ENCODE measurements at regions not wholly inside any gene's neighbourhood (a gene's known extent, or its start where the extent isn't known, plus 50 kb on each side); places are given as distances from the start of the nearest gene placed in this dataset.

DNA sequence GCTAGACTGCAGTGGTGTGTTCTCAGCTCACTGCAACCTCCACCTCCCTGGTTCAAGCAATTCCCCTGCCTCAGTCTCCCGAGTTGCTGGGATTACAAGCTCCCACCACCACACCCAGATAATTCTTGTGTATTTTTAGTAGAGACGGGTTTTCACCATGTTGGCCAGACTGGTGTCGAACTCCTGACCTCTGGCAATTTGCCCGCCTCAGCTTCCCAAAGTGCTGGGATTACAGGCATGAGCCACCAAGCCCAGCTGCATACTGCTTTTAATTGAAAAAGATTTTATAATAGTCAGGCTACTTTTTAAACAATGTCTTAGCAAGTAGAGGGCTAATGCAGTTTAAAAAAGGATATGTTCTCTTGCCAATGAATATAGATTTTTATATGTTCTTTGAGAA, 668.9 kb downstream of the SLC6A15 start:
- no peak for DNase-seq
- Mint-ChIP-seq H3K27ac (no peak overlapping the region), H3K27me3 (no peaks in the 10 kb centered on the region), H3K4me3 (no peak overlapping the region), H3K36me3 (ENCODE audit: low read depth) (no peaks in the 10 kb centered on the region), H3K4me1 (ENCODE audit: low read depth) (no peaks in the 10 kb centered on the region), H3K9me3 (peaks cover 5% of the 10 kb centered on the region)
- intact Hi-C loops (cut with micrococcal nuclease), result no loop called here
- ATAC-seq, result no peak
- TF ChIP-seq, protein P1, sequence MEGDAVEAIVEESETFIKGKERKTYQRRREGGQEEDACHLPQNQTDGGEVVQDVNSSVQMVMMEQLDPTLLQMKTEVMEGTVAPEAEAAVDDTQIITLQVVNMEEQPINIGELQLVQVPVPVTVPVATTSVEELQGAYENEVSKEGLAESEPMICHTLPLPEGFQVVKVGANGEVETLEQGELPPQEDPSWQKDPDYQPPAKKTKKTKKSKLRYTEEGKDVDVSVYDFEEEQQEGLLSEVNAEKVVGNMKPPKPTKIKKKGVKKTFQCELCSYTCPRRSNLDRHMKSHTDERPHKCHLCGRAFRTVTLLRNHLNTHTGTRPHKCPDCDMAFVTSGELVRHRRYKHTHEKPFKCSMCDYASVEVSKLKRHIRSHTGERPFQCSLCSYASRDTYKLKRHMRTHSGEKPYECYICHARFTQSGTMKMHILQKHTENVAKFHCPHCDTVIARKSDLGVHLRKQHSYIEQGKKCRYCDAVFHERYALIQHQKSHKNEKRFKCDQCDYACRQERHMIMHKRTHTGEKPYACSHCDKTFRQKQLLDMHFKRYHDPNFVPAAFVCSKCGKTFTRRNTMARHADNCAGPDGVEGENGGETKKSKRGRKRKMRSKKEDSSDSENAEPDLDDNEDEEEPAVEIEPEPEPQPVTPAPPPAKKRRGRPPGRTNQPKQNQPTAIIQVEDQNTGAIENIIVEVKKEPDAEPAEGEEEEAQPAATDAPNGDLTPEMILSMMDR (IDR thresholded peaks at IDR 0.05), result no peak
- POLR2A ChIA-PET, result no interaction called here
- CTCF ChIA-PET, result no interaction called here

DNA sequence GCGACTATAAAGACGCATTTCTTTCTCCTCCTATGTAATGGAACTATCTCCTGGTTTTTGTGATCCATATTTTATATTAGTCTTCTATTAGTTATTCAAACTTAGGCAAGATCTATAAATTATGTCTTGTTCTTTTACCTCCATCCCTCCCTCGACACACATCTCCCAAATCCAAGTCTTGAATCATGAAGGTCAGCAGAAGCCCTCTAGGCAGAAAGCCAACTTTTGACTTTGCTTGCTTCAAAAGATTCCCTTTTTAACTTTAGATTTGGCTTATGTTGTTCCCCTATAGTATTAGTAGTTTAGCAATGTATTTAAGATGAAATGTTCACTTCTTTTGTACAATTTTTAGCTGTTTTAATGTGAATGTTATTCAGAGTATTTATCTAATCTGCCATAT, 689.8 kb downstream of the SLC6A15 start:
- peaks cover 2% of the 10 kb centered on the region for H3K9me3 Mint-ChIP-seq
- ATAC-seq (no peak), DNase-seq (no peak)
- intact Hi-C loops (cut with micrococcal nuclease), result no loop called here
- no peaks in the 10 kb centered on the region for H3K36me3 Mint-ChIP-seq (ENCODE audit: low read depth)
- TF ChIP-seq, protein P1 (IDR thresholded peaks at IDR 0.05), result no peak
- no peak overlapping the region for H3K27ac Mint-ChIP-seq
- no peaks in the 10 kb centered on the region for H3K4me1 Mint-ChIP-seq (ENCODE audit: low read depth)
- H3K27me3 Mint-ChIP-seq, result no peaks in the 10 kb centered on the region
- POLR2A ChIA-PET, result no interaction called here
- no peak overlapping the region for H3K4me3 Mint-ChIP-seq
- CTCF ChIA-PET, result no interaction called here

DNA sequence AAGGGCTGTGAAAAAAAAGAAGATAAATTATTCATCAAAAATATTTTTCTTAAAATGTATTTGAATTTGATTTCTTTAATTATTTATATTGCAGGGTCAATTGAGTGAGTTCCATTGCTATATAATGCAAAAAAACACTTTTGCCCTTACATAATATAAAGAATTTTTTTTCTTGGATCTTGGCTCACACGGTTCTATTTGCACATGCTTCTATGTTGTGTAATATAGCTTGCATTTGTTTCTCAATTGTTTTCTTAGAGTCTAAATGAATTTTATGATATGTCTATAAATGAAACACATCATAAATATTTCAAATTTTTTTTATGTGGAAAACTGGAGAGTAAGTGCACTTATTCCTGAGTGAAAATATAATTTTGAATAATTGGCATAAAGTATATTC, 694.2 kb downstream of the SLC6A15 start:
- no peak for ATAC-seq
- no peak for DNase-seq
- POLR2A ChIA-PET, result no interaction called here
- no peak overlapping the region for H3K4me3 Mint-ChIP-seq
- intact Hi-C loops (cut with micrococcal nuclease), result no loop called here
- H3K36me3 Mint-ChIP-seq (ENCODE audit: low read depth), result no peaks in the 10 kb centered on the region
- peaks cover 2% of the 10 kb centered on the region for H3K9me3 Mint-ChIP-seq
- no peaks in the 10 kb centered on the region for H3K4me1 Mint-ChIP-seq (ENCODE audit: low read depth)
- TF ChIP-seq, protein P1 (IDR thresholded peaks at IDR 0.05), result no peak
- CTCF ChIA-PET, result no interaction called here
- H3K27me3 Mint-ChIP-seq, result no peaks in the 10 kb centered on the region
- H3K27ac Mint-ChIP-seq, result no peak overlapping the region

DNA sequence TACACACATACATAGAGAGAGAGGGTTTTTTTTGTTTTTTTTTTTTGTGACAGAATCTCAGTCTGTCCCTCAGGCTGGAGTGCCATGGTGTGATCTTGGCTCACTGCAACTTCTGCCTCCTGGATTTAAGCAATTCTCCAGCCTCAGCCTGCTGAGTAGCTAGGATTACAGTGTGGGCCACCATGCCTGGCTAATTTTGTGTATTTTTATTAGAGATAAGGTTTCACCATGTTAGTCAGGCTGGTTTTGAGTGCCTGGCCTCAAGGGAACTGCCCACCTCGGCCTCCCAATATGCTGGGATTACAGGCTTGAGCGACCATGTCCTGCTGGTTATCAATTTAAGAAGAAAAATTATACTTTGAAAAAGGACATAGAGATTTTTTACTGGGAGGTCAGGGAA, 710.6 kb downstream of the SLC6A15 start:
- intact Hi-C loops (cut with micrococcal nuclease), result no loop called here
- CTCF ChIA-PET, result no interaction called here
- no peak overlapping the region for H3K4me3 Mint-ChIP-seq
- no peaks in the 10 kb centered on the region for H3K27me3 Mint-ChIP-seq
- H3K36me3 Mint-ChIP-seq (ENCODE audit: low read depth), result no peaks in the 10 kb centered on the region
- no peaks in the 10 kb centered on the region for H3K4me1 Mint-ChIP-seq (ENCODE audit: low read depth)
- ATAC-seq, result no peak
- peaks cover 8% of the 10 kb centered on the region for H3K9me3 Mint-ChIP-seq
- TF ChIP-seq, protein P1 (IDR thresholded peaks at IDR 0.05), result no peak
- no peak overlapping the region for H3K27ac Mint-ChIP-seq
- DNase-seq, result no peak
- POLR2A ChIA-PET, result no interaction called here

DNA sequence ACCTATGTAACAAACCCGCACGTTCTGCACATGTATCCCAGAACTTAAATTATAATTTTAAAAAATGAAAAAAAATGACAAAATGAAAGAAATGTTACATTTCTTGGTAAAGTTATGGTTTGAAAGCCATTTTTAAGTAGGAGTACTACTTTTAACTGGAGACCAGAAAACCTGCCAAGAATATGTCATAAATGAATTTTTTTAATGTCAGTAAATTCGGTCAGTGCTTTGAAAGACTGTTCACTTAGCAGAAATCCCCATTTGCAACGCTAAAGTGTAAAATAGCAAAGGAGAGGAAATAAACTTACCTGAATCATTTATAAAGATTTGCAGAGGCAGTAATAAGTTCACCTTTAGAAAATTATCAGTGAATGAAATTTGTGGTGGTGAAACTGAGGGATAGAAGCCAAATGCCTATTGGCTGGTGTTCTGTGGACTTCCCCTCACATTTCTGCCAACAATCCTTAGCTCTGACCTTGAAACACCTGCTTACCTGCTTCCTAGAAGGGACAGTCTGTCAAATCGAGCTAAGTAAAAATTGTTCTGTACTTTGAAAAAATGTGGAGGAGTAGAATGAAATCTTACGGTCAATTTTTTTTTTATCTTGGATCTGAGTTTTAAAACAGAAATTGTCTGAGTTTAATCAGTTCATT, 714.2 kb downstream of the SLC6A15 start:
- DNase-seq, result no peak
- H3K4me3 Mint-ChIP-seq, result no peak overlapping the region
- POLR2A ChIA-PET, result no interaction called here
- H3K4me1 Mint-ChIP-seq (ENCODE audit: low read depth), result no peaks in the 10 kb centered on the region
- CTCF ChIA-PET, result no interaction called here
- intact Hi-C loops (cut with micrococcal nuclease), result no loop called here
- H3K27ac Mint-ChIP-seq, result no peak overlapping the region
- TF ChIP-seq, protein P1 (IDR thresholded peaks at IDR 0.05), result no peak
- H3K9me3 Mint-ChIP-seq, result peaks cover 8% of the 10 kb centered on the region
- no peak for ATAC-seq
- H3K36me3 Mint-ChIP-seq (ENCODE audit: low read depth), result no peaks in the 10 kb centered on the region
- no peaks in the 10 kb centered on the region for H3K27me3 Mint-ChIP-seq

Data from activated CD8-positive, alpha-beta T cell treated with anti-CD3 and anti-CD28 coated beads for 36 hours (primary cell).